Medulla oblongata (tissue), 1 donor: ENCODE measurements at regions not wholly inside any gene's neighbourhood (a gene's known extent, or its start where the extent isn't known, plus 50 kb on each side); places are given as distances from the start of the nearest gene placed in this dataset.

Experiments used
- DNase-seq: peaks from one replicate; pipeline ENCODE4 v3.0.0-alpha.2; 2015; ENCODE audit errors: extremely low spot score

DNA sequence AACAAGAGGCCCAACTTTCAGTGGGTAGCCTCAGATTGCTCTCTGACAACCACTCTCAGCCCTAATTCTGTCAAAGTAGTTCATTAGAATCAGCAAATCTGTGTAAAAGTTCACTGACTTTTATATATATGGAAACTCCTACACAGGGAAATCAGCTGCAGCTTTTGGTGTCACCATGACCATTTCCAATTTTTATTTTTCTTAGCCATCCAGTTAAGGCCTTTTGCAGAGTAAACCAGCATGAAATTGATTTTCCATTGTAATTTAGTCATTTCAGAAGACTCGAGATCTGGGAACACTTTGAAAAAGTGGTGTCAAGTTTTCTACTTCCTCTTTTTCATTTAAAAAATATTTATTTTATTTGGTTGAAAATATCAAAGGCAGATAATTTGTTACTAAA is 263.2 kb downstream of the TMEM182 start:
- DNase-seq: no peak

DNA sequence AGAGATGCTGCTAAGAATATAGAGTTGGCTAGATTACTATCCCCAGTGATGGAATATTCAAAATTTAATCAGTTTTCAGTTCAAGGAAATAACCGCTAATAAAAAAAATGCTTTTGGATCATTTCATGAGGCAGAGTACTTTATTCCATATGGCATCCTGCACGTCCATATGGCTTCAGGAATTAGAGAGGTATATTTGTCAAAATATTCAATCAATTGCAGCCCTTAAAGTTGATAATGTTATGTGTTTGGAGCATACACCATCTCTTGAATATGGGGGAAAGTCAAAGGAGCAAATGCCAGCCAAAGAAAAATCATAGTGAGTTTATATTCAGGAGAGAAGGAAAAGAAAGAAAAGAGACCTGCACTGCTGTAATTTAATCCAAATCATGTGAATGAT is 266.4 kb downstream of the TMEM182 start:
- DNase-seq: no peak
